ENCODE measurements at regions not wholly inside any gene's neighbourhood (a gene's known extent, or its start where the extent isn't known, plus 50 kb on each side); places are given as distances from the start of the nearest gene placed in this dataset.
"Not testable (repeated sequence)": the region's sequence is repeated elsewhere in the genome, so short reads cannot be mapped to it uniquely, and the experiment has no call there.

GRCh38 chr16:16933861-16934260 lies 536.9 kb downstream of the XYLT1 start:
- H3K36me3 ChIP-seq (ENCODE audit: insufficient read depth, low read depth, low read length) = no peaks in the 10 kb centered on the region
- no peaks in the 10 kb centered on the region for H3K9me3 ChIP-seq (ENCODE audit: insufficient read depth, low read depth, low read length)
- H3K27ac ChIP-seq (ENCODE audit: low read length) = no peak overlapping the region
- H3K4me3 ChIP-seq (ENCODE audit: low read length) = no peak overlapping the region
- H3K27me3 ChIP-seq (ENCODE audit: insufficient read depth, low read length) = no peaks in the 10 kb centered on the region
- no peaks in the 10 kb centered on the region for H3K4me1 ChIP-seq (ENCODE audit: insufficient read depth, low read length)
- no peak overlapping the region for H3K9ac ChIP-seq (ENCODE audit: low read depth, low read length)

DNA sequence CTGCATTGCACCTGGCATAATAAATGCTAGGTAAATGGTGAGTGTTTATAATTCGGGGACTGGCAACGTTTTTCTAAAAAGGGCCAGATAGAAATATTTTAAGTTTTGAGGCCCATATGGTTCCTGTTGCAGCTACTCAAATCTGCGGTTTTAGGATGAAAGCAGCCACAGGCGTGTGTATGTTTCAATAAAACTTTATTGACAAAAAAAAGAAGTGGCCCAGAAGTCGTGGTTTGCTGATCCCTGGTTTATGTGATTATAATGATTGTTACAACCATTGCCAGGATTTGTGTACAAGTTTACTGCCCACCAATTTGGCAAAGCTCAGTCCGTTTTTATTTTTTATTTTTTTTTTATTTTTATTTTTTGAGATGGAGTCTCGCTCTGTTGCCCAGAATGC lies 536.1 kb downstream of the XYLT1 start:
- no peak overlapping the region for H3K4me3 ChIP-seq (ENCODE audit: low read length)
- H3K36me3 ChIP-seq (ENCODE audit: insufficient read depth, low read depth, low read length) = no peaks in the 10 kb centered on the region
- H3K9me3 ChIP-seq (ENCODE audit: insufficient read depth, low read depth, low read length) = no peaks in the 10 kb centered on the region
- no peak overlapping the region for H3K9ac ChIP-seq (ENCODE audit: low read depth, low read length)
- no peak overlapping the region for H3K27ac ChIP-seq (ENCODE audit: low read length)
- no peaks in the 10 kb centered on the region for H3K27me3 ChIP-seq (ENCODE audit: insufficient read depth, low read length)
- peaks cover 3% of the 10 kb centered on the region; the same call in 1 of the 2 replicates for H3K4me1 ChIP-seq (ENCODE audit: insufficient read depth, low read length)

- H3K27ac ChIP-seq (ENCODE audit: low read length); H3K4me1 ChIP-seq (ENCODE audit: insufficient read depth, low read length); H3K9ac ChIP-seq (ENCODE audit: low read depth, low read length); H3K9me3 ChIP-seq (ENCODE audit: insufficient read depth, low read depth, low read length); H3K27me3 ChIP-seq (ENCODE audit: insufficient read depth, low read length); H3K36me3 ChIP-seq (ENCODE audit: insufficient read depth, low read depth, low read length); H3K4me3 ChIP-seq (ENCODE audit: low read length): not testable (repeated sequence)
Measured at GRCh38 chr16:16935909-16936308, 534.9 kb downstream of the XYLT1 start.

GRCh38 chr16:16937576-16937975 lies 533.2 kb downstream of the XYLT1 start:
- Histone ChIP-seq H3K27me3 (ENCODE audit: insufficient read depth, low read length) (no peaks in the 10 kb centered on the region), H3K9me3 (ENCODE audit: insufficient read depth, low read depth, low read length) (no peaks in the 10 kb centered on the region), H3K4me1 (ENCODE audit: insufficient read depth, low read length) (peaks cover 12% of the 10 kb centered on the region; the same call in 1 of the 2 replicates)

DNA sequence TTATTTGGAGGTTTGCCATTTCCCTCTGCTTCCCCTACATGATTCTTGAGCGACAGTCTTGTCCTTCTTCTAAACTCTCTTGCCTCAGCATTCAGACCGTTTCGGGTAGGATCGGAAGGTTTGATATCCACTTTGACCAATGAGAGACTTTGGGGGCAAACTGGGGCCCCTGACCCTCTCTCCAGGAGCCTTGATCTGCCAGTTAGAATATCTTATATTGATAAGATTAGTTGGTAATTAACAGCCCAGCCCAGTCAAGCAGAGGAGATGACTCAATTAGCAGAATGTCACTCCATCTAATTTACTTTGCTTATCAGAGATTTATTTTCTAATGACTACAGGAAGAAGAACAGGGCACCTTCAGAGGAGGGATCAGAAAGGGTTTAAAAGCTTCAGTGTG lies 532.8 kb downstream of the XYLT1 start:
- Histone ChIP-seq H3K4me3 (ENCODE audit: low read length) (no peak overlapping the region), H3K9me3 (ENCODE audit: insufficient read depth, low read depth, low read length) (no peaks in the 10 kb centered on the region), H3K4me1 (ENCODE audit: insufficient read depth, low read length) (peaks cover 12% of the 10 kb centered on the region), H3K27me3 (ENCODE audit: insufficient read depth, low read length) (no peaks in the 10 kb centered on the region), H3K36me3 (ENCODE audit: insufficient read depth, low read depth, low read length) (no peaks in the 10 kb centered on the region), H3K9ac (ENCODE audit: low read depth, low read length) (no peak overlapping the region), H3K27ac (ENCODE audit: low read length) (no peak overlapping the region)

More at GRCh38 chr16:16937576-16937975, 533.2 kb downstream of the XYLT1 start:
- Histone ChIP-seq H3K4me3 (ENCODE audit: low read length) (no peak overlapping the region), H3K9ac (ENCODE audit: low read depth, low read length) (no peak overlapping the region), H3K36me3 (ENCODE audit: insufficient read depth, low read depth, low read length) (no peaks in the 10 kb centered on the region), H3K27ac (ENCODE audit: low read length) (no peak overlapping the region)

GRCh38 chr16:16938980-16939379 lies 531.8 kb downstream of the XYLT1 start:
- Histone ChIP-seq H3K9ac (ENCODE audit: low read depth, low read length) (no peak overlapping the region), H3K9me3 (ENCODE audit: insufficient read depth, low read depth, low read length) (no peaks in the 10 kb centered on the region), H3K4me3 (ENCODE audit: low read length) (no peak overlapping the region), H3K4me1 (ENCODE audit: insufficient read depth, low read length) (peaks cover 22% of the 10 kb centered on the region), H3K36me3 (ENCODE audit: insufficient read depth, low read depth, low read length) (no peaks in the 10 kb centered on the region), H3K27ac (ENCODE audit: low read length) (no peak overlapping the region), H3K27me3 (ENCODE audit: insufficient read depth, low read length) (no peaks in the 10 kb centered on the region)

DNA sequence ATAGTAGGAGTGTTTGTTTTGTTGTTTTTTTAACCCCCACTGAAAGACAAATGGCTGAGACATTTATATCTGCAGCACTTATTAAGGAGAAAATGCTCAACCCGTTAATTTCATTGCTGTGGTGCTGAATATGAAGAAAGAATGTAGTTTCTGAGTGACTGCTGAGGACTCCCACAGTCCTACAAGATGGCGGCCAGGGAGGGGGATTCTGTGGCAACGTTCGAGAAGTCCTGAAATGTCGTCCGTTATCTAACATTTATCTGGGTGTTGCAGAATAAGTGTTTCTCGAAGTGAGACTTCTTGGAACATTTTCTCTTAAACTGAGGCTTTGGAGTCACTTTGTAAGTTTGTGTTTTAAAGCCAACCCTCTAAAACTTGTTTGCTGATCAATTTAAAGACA lies 530.4 kb downstream of the XYLT1 start:
- Histone ChIP-seq H3K27me3 (ENCODE audit: insufficient read depth, low read length) (no peaks in the 10 kb centered on the region), H3K4me1 (ENCODE audit: insufficient read depth, low read length) (peaks cover 22% of the 10 kb centered on the region), H3K27ac (ENCODE audit: low read length) (peak overlapping the region; percentile 7), H3K36me3 (ENCODE audit: insufficient read depth, low read depth, low read length) (no peaks in the 10 kb centered on the region), H3K9ac (ENCODE audit: low read depth, low read length) (peak overlapping the region; percentile 42; the same call in 1 of the 2 replicates), H3K4me3 (ENCODE audit: low read length) (peak overlapping the region; percentile 58; the same call in 1 of the 2 replicates), H3K9me3 (ENCODE audit: insufficient read depth, low read depth, low read length) (no peaks in the 10 kb centered on the region)

DNA sequence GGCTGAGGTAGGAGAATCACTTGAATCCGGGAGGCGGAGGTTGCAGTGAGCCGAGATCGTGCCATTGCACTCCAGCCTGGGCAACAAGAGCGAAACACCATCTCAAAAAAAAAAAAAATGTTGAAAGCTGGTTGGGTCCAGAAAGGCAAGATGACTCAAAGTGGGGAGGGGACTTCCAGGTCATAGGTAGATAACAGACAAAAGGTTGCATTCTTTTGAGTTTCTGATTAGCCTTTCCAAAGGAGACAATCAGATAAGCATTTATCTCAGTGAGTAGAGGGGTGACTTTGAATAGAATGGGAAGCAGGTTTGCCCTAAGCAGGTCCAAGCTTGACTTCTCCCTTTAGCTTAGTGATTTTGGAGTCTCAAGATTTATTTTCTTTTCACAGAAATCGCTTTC lies 527.9 kb downstream of the XYLT1 start:
- H3K9ac ChIP-seq (ENCODE audit: low read depth, low read length) = peak overlapping the region; percentile 6; the same call in 1 of the 2 replicates
- H3K9me3 ChIP-seq (ENCODE audit: insufficient read depth, low read depth, low read length); H3K27me3 ChIP-seq (ENCODE audit: insufficient read depth, low read length); H3K36me3 ChIP-seq (ENCODE audit: insufficient read depth, low read depth, low read length); H3K27ac ChIP-seq (ENCODE audit: low read length): not testable (repeated sequence)
- H3K4me1 ChIP-seq (ENCODE audit: insufficient read depth, low read length) = peaks cover 22% of the 10 kb centered on the region
- 0 out of 2 replicates have a peak overlapping the region, but pooled peaks have one; percentile 15 for H3K4me3 ChIP-seq (ENCODE audit: low read length)

DNA sequence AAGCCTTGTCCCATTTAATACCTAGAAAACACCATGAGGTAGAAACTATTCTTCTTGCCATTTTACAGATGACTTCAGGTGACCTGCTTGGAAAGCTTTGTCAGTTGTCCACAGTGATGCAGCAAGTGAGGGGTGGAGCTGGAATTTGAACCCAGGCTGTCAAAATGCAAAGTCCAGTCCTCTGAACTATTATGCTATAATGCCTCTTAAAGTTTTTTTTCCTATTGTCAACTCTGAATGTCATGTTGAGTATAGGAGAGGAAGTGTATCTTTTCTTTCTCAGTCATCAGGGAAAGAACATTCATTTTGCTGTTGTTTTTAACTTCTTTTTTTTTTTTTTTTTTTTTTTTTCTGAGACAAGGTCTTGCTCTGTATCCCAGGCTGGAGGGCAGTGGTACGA lies 525.6 kb downstream of the XYLT1 start:
- Histone ChIP-seq H3K4me3 (ENCODE audit: low read length) (no peak overlapping the region), H3K27me3 (ENCODE audit: insufficient read depth, low read length) (no peaks in the 10 kb centered on the region), H3K9ac (ENCODE audit: low read depth, low read length) (no peak overlapping the region), H3K9me3 (ENCODE audit: insufficient read depth, low read depth, low read length) (no peaks in the 10 kb centered on the region), H3K27ac (ENCODE audit: low read length) (no peak overlapping the region), H3K36me3 (ENCODE audit: insufficient read depth, low read depth, low read length) (no peaks in the 10 kb centered on the region), H3K4me1 (ENCODE audit: insufficient read depth, low read length) (peaks cover 17% of the 10 kb centered on the region)

DNA sequence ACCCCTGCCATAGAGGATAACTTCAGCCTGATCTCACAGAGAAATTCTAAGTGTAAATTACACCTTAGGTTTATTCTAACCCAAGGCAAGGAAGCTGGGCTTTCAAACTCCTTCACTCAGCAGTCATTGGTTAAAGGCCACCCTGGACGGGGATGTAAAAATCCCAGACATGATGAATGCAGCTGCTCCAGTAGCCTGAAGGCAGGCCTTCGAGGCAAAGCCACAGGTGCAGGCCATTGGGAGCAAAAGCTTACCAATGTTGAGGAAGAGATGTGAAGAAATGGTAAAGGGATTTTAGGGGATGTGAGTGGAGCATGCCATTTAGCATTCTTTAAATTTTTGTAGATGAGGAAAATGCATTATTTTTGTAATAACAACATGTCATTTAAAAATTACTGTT lies 514.4 kb downstream of the XYLT1 start:
- no peaks in the 10 kb centered on the region for H3K36me3 ChIP-seq (ENCODE audit: insufficient read depth, low read depth, low read length)
- no peak overlapping the region for H3K4me3 ChIP-seq (ENCODE audit: low read length)
- no peaks in the 10 kb centered on the region for H3K9me3 ChIP-seq (ENCODE audit: insufficient read depth, low read depth, low read length)
- no peak overlapping the region for H3K9ac ChIP-seq (ENCODE audit: low read depth, low read length)
- H3K27me3 ChIP-seq (ENCODE audit: insufficient read depth, low read length) = no peaks in the 10 kb centered on the region
- H3K27ac ChIP-seq (ENCODE audit: low read length) = no peak overlapping the region
- H3K4me1 ChIP-seq (ENCODE audit: insufficient read depth, low read length) = peaks cover 3% of the 10 kb centered on the region; the same call in 1 of the 2 replicates

GRCh38 chr16:16960785-16961184 lies 510.0 kb downstream of the XYLT1 start:
- no peaks in the 10 kb centered on the region for H3K36me3 ChIP-seq (ENCODE audit: insufficient read depth, low read depth, low read length)
- no peak overlapping the region for H3K27ac ChIP-seq (ENCODE audit: low read length)

GRCh38 chr16:16966439-16966838 lies 504.3 kb downstream of the XYLT1 start:
- no peaks in the 10 kb centered on the region for H3K9me3 ChIP-seq (ENCODE audit: insufficient read depth, low read depth, low read length)
- H3K4me3 ChIP-seq (ENCODE audit: low read length) = no peak overlapping the region
- H3K4me1 ChIP-seq (ENCODE audit: insufficient read depth, low read length) = no peaks in the 10 kb centered on the region
- H3K36me3 ChIP-seq (ENCODE audit: insufficient read depth, low read depth, low read length) = no peaks in the 10 kb centered on the region
- H3K27me3 ChIP-seq (ENCODE audit: insufficient read depth, low read length) = no peaks in the 10 kb centered on the region
- H3K9ac ChIP-seq (ENCODE audit: low read depth, low read length) = no peak overlapping the region
- no peak overlapping the region for H3K27ac ChIP-seq (ENCODE audit: low read length)

More at GRCh38 chr16:16960785-16961184, 510.0 kb downstream of the XYLT1 start:
- no peaks in the 10 kb centered on the region for H3K9me3 ChIP-seq (ENCODE audit: insufficient read depth, low read depth, low read length)
- H3K4me3 ChIP-seq (ENCODE audit: low read length) = no peak overlapping the region
- H3K27me3 ChIP-seq (ENCODE audit: insufficient read depth, low read length) = no peaks in the 10 kb centered on the region
- peaks cover 3% of the 10 kb centered on the region; the same call in 1 of the 2 replicates for H3K4me1 ChIP-seq (ENCODE audit: insufficient read depth, low read length)
- no peak overlapping the region for H3K9ac ChIP-seq (ENCODE audit: low read depth, low read length)

Measured in iPS-20b (cell line).